ENCODE measurements at regions not wholly inside any gene's neighbourhood (a gene's known extent, or its start where the extent isn't known, plus 50 kb on each side); places are given as distances from the start of the nearest gene placed in this dataset.

- TF ChIP-seq CTCF (IDR thresholded peaks at IDR 0.05; ENCODE audit: insufficient read depth, low read length, poor library complexity, severe bottlenecking) = no peak
- no peak for TF ChIP-seq EZH2phosphoT487 (conservative IDR thresholded peaks at IDR 0.05; ENCODE audit: low read length)
Observed at GRCh38 chr15:46410705-46411104, 775.9 kb downstream of the SQOR start.

Data from SU-DHL-6 (cell line).